Lung (tissue), 11 donors: ENCODE measurements at regions not wholly inside any gene's neighbourhood (a gene's known extent, or its start where the extent isn't known, plus 50 kb on each side); places are given as distances from the start of the nearest gene placed in this dataset.
A peak's percentile ranks its signal among the peaks of the same experiment; 100 is the strongest.

Source experiments
- ATAC-seq: fragments of 200-7000 bp; cut with Tn5 transposase; one replicate; pipeline ENCODE4 v1.9.1; 2020; ENCODE audit warnings: moderate number of reproducible peaks; ENCODE audit not compliant: insufficient read depth, low FRiP score
- DNase-seq, 3 donors: peaks; one replicate each; pipeline ENCODE4 v3.0.0-alpha.2; 2013 to 2017
- H3K27ac ChIP-seq, 2 donors: one replicate each; pipeline ENCODE4 v1.5.1; 2013; ENCODE audit warnings: mild to moderate bottlenecking in 2 of 2, moderate library complexity in 2 of 2, control low read depth in 1 of 2, inconsistent platforms in 1 of 2, low read depth in 1 of 2, low read length in 1 of 2
- H3K27me3 ChIP-seq, 3 donors: one replicate each; pipeline ENCODE4 v1.5.1; 2013; ENCODE audit warnings: low read length in 2 of 3; ENCODE audit not compliant: control insufficient read depth in 3 of 3, insufficient read depth in 3 of 3
- H3K36me3 ChIP-seq, 4 donors: one replicate each; pipeline ENCODE4 v1.5.1; 2013; ENCODE audit warnings: low read length in 4 of 4, mild to moderate bottlenecking in 1 of 4, moderate library complexity in 1 of 4; ENCODE audit not compliant: control insufficient read depth in 4 of 4, insufficient read depth in 4 of 4
- H3K4me1 ChIP-seq, 5 donors: one replicate each; pipeline ENCODE4 v1.5.1; 2013; ENCODE audit warnings: low read length in 5 of 5, mild to moderate bottlenecking in 2 of 5, moderate library complexity in 1 of 5; ENCODE audit not compliant: control insufficient read depth in 5 of 5, insufficient read depth in 5 of 5
- H3K4me3 ChIP-seq: one replicate; pipeline ENCODE4 v1.5.1; 2013; ENCODE audit warnings: mild to moderate bottlenecking, control low read depth, moderate library complexity
- H3K9ac ChIP-seq, 2 donors: one replicate each; pipeline ENCODE4 v1.5.1; 2013; ENCODE audit warnings: low read length in 2 of 2, control low read depth in 1 of 2; ENCODE audit not compliant: insufficient read depth in 1 of 2
- H3K9me3 ChIP-seq, 4 donors: one replicate each; pipeline ENCODE4 v1.5.1; 2013; ENCODE audit warnings: low read length in 3 of 4, mild to moderate bottlenecking in 1 of 4, moderate library complexity in 1 of 4; ENCODE audit not compliant: control insufficient read depth in 4 of 4, insufficient read depth in 3 of 4
- WGBS, 2 donors: extraction: QIAGEN DNeasy Blood & Tissue Kit; methylation state at CpG; one replicate each; pipeline ENCODE4 v1.1.7; 2013; 5-methylcytosine and 5-hydroxymethylcytosine counted together
- TF ChIP-seq, protein P1 (sequence below): IDR thresholded peaks from 2 replicates; pipeline ENCODE4 v1.5.1; 2012; ENCODE audit warnings: mild to moderate bottlenecking; ENCODE audit errors: control extremely low read depth, extremely low read depth
- donor health status: control.
- donor health status: control.
- donor health status: Bipolar disorder and iron deficiency.
- donor health status: healthy.
- donor health status: DM: yes; HTN: yes; CAD: no.

DNA sequence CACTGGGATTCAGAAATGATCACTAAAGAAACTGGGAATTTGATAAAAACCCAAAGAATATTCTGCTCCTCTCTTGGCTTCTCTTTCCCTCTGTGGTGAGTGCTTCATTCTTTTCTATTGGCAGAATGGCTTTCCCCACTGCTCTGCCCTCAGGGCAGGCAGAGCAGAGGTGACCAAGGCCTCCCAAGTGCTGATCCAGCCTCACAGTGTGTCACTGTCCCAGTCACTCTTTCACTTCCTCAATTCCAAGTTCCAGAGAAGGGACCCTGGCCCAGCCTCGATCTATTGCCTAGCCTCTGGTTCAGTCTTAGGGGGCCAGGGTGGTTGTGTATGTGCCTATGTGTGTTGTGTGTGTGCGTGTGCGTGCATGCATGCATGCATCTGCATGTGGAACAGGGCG lies 180.6 kb upstream of the TMTC4 start:
- Histone ChIP-seq H3K27me3 (no peaks in the 10 kb centered on the region), H3K4me3 (no peak overlapping the region), H3K36me3 (no peaks in the 10 kb centered on the region), H3K9ac (no peak overlapping the region), H3K4me1 (no peaks in the 10 kb centered on the region), H3K27ac (no peak overlapping the region), H3K9me3 (peaks cover 0 to 3% (median 0%) of the 10 kb centered on the region in 4 donors)
- DNase-seq (no peak), ATAC-seq (no peak)
- WGBS, 2 donors: 87 to 90% methylated on average over 4 of the region's 4 CpGs
- TF ChIP-seq, protein P1, sequence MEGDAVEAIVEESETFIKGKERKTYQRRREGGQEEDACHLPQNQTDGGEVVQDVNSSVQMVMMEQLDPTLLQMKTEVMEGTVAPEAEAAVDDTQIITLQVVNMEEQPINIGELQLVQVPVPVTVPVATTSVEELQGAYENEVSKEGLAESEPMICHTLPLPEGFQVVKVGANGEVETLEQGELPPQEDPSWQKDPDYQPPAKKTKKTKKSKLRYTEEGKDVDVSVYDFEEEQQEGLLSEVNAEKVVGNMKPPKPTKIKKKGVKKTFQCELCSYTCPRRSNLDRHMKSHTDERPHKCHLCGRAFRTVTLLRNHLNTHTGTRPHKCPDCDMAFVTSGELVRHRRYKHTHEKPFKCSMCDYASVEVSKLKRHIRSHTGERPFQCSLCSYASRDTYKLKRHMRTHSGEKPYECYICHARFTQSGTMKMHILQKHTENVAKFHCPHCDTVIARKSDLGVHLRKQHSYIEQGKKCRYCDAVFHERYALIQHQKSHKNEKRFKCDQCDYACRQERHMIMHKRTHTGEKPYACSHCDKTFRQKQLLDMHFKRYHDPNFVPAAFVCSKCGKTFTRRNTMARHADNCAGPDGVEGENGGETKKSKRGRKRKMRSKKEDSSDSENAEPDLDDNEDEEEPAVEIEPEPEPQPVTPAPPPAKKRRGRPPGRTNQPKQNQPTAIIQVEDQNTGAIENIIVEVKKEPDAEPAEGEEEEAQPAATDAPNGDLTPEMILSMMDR: no peak

DNA sequence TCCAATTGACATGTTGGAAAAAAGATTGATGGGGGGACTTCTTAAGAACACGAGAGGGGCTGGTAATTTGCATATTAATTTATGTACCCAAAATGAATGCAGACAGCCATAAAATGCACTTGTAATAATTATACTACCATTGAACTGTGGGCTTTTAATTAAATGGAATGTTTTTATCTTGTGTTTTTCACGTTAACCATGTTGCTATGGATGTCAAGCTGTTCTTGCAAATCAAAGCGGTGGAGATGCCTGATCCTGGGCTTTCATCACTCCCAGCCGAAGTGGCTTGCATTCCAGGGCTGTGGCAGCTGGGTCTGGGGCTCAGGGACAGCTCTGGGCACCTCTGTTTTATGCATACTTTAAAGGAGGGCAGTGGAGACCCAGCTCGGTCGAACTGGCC lies 179.4 kb upstream of the TMTC4 start:
- DNase-seq (no peak), ATAC-seq (no peak)
- no peaks in the 10 kb centered on the region for H3K4me1 ChIP-seq
- TF ChIP-seq, protein P1: no peak
- no peak overlapping the region for H3K27ac ChIP-seq
- 42 to 49% methylated on average over 6 of the region's 6 CpGs for WGBS, 2 donors
- H3K9ac ChIP-seq: no peak overlapping the region
- H3K27me3 ChIP-seq: no peaks in the 10 kb centered on the region
- peaks cover 0 to 2% (median 0%) of the 10 kb centered on the region in 4 donors for H3K9me3 ChIP-seq
- H3K4me3 ChIP-seq: no peak overlapping the region
- no peaks in the 10 kb centered on the region for H3K36me3 ChIP-seq

DNA sequence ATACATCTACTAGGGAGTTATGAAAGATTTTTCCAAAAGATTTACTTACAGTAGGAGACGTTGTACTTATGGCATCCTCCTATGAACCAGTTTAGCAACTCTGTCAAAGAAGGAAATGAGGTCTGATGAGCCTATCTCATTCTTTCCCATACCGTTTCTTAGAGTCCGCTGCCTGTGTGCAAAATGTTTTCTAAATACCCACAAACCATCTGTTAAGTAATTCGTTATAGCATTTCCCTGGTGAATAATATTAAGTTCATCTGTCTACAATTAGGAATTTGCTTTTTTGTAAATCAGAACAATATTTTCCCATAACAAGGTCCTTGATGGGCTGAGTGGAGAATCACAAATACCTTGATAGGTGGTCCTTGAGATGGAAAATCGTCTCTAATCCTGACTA lies 178.8 kb upstream of the TMTC4 start:
- H3K9ac ChIP-seq: no peak overlapping the region
- H3K27ac ChIP-seq: no peak overlapping the region
- H3K27me3 ChIP-seq: no peaks in the 10 kb centered on the region
- TF ChIP-seq, protein P1: no peak
- no peaks in the 10 kb centered on the region for H3K4me1 ChIP-seq
- DNase-seq (peak in 1 of 3 donors; percentile 4), ATAC-seq (no peak)
- H3K9me3 ChIP-seq: no peaks in the 10 kb centered on the region
- 65 to 74% methylated on average over 5 of the region's 5 CpGs for WGBS, 2 donors
- H3K4me3 ChIP-seq: no peak overlapping the region
- H3K36me3 ChIP-seq: no peaks in the 10 kb centered on the region

DNA sequence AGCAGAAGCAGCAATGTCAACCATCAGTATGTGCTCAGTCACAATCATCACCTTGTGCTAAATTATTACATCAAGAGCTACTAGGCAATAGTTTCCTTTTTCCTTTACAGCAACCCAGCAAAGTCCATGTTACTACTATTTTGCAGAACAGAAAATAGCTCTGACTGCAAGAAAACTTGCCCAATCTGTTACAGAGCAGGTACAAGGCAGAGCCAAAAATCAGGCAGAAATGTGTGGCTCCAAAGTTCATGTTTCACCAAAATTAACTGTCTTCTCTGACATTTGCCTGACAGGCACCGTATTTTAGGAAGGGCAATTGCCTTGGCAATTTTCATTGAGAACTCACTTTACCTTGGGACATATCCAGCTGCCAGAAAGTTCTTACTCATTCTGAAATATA lies 177.6 kb upstream of the TMTC4 start:
- TF ChIP-seq, protein P1: no peak
- 84 to 85% methylated on average over 1 of the region's 1 CpG for WGBS, 2 donors
- no peak overlapping the region for H3K27ac ChIP-seq
- no peaks in the 10 kb centered on the region for H3K27me3 ChIP-seq
- H3K4me3 ChIP-seq: no peak overlapping the region
- H3K9me3 ChIP-seq: no peaks in the 10 kb centered on the region
- no peaks in the 10 kb centered on the region for H3K36me3 ChIP-seq
- no peak overlapping the region for H3K9ac ChIP-seq
- DNase-seq: no peak
- ATAC-seq: no peak
- H3K4me1 ChIP-seq: no peaks in the 10 kb centered on the region
